Trophoblast cell (in vitro differentiated cells and primary cell): ENCODE measurements at regions not wholly inside any gene's neighbourhood (a gene's known extent, or its start where the extent isn't known, plus 50 kb on each side); places are given as distances from the start of the nearest gene placed in this dataset.

ENCODE experiments used
- DNase-seq, 2 donors: peaks; one replicate each; pipeline ENCODE4 v3.0.0-alpha.2; 2016
- H2AFZ ChIP-seq: 2 replicates; pipeline ENCODE4 v1.6.1; 2013; ENCODE audit warnings: low read length, moderate library complexity, mild to moderate bottlenecking; ENCODE audit not compliant: insufficient read depth, poor library complexity
- H2AK5ac ChIP-seq: 2 replicates; pipeline ENCODE4 v1.6.1; 2013; ENCODE audit warnings: mild to moderate bottlenecking, low read length
- H2BK120ac ChIP-seq: 2 replicates; pipeline ENCODE4 v1.6.1; 2013; ENCODE audit warnings: low read length, mild to moderate bottlenecking, moderate library complexity; ENCODE audit not compliant: insufficient read depth, poor library complexity
- H2BK12ac ChIP-seq: 2 replicates; pipeline ENCODE4 v1.6.1; 2013; ENCODE audit warnings: mild to moderate bottlenecking, low read length, moderate library complexity
- H2BK5ac ChIP-seq: 2 replicates; pipeline ENCODE4 v1.6.1; 2013; ENCODE audit warnings: low read length, low read depth, moderate library complexity, mild to moderate bottlenecking; ENCODE audit not compliant: poor library complexity
- H3K14ac ChIP-seq: 2 replicates; pipeline ENCODE4 v1.6.1; 2013; ENCODE audit warnings: mild to moderate bottlenecking, low read length
- H3K18ac ChIP-seq: 2 replicates; pipeline ENCODE4 v1.6.1; 2013; ENCODE audit warnings: mild to moderate bottlenecking, low read length
- H3K23ac ChIP-seq: 2 replicates; pipeline ENCODE4 v1.6.1; 2013; ENCODE audit warnings: low read length
- H3K27ac ChIP-seq: 2 replicates; pipeline ENCODE4 v1.5.1; 2013; ENCODE audit warnings: low read depth, mild to moderate bottlenecking, inconsistent platforms, low read length, moderate library complexity
- H3K27me3 ChIP-seq: 2 replicates; pipeline ENCODE4 v1.6.1; 2013; ENCODE audit warnings: inconsistent platforms, mild to moderate bottlenecking, low read length, moderate library complexity; ENCODE audit not compliant: insufficient read depth
- H3K36me3 ChIP-seq, 2 experiments: 1 replicate in 1 of 2; 2 replicates in 1 of 2; pipeline ENCODE4 v1.6.1; 2013; ENCODE audit warnings: low read length in 2 of 2, mild to moderate bottlenecking in 2 of 2, moderate library complexity in 1 of 2; ENCODE audit not compliant: insufficient read depth in 2 of 2, control insufficient read depth in 1 of 2
- H3K4ac ChIP-seq: 2 replicates; pipeline ENCODE4 v1.6.1; 2013; ENCODE audit warnings: low read depth, mild to moderate bottlenecking, low read length, moderate library complexity
- H3K4me1 ChIP-seq, 2 experiments: 1 replicate in 1 of 2; 2 replicates in 1 of 2; pipeline ENCODE4 v1.6.1; 2013; ENCODE audit warnings: low read length in 2 of 2, mild to moderate bottlenecking in 2 of 2, moderate library complexity in 1 of 2; ENCODE audit not compliant: insufficient read depth in 2 of 2, control insufficient read depth in 1 of 2
- H3K4me2 ChIP-seq: 2 replicates; pipeline ENCODE4 v1.6.1; 2013; ENCODE audit warnings: inconsistent platforms, mild to moderate bottlenecking, low read length, moderate library complexity
- H3K4me3 ChIP-seq: 2 replicates; pipeline ENCODE4 v1.5.1; 2013; ENCODE audit warnings: mild to moderate bottlenecking, low read depth, low read length, inconsistent platforms
- H3K79me1 ChIP-seq: one replicate; pipeline ENCODE4 v1.6.1; 2013; ENCODE audit warnings: low read length
- H3K79me2 ChIP-seq: 2 replicates; pipeline ENCODE4 v1.6.1; 2013; ENCODE audit warnings: low read length, mild to moderate bottlenecking; ENCODE audit not compliant: control insufficient read depth, insufficient read depth, poor library complexity
- H3K9ac ChIP-seq: 2 replicates; pipeline ENCODE4 v1.6.1; 2013; ENCODE audit warnings: mild to moderate bottlenecking, low read length
- H3K9me3 ChIP-seq: 2 replicates; pipeline ENCODE4 v1.6.1; 2013; ENCODE audit warnings: low read depth, mild to moderate bottlenecking, control low read depth, inconsistent platforms, low read length; ENCODE audit not compliant: insufficient read depth
- H4K12ac ChIP-seq: 2 replicates; pipeline ENCODE4 v1.6.1; 2013; ENCODE audit warnings: low read depth, mild to moderate bottlenecking, low read length, moderate library complexity
- H4K8ac ChIP-seq: 2 replicates; pipeline ENCODE4 v1.6.1; 2013; ENCODE audit warnings: low read depth, mild to moderate bottlenecking, low read length, moderate library complexity
- H4K91ac ChIP-seq: one replicate; pipeline ENCODE4 v1.6.1; 2013; ENCODE audit warnings: low read depth, mild to moderate bottlenecking, low read length, moderate library complexity
- WGBS: extraction: QIAGEN DNeasy Blood & Tissue Kit; methylation state at CpG from one replicate; pipeline ENCODE4 v1.1.7; 2013; ENCODE audit warnings: missing lambda C conversion rate; ENCODE audit not compliant: insufficient read length, insufficient coverage; ENCODE audit errors: extremely low coverage; 5-methylcytosine and 5-hydroxymethylcytosine counted together

GRCh38 chr20:10876558-10876957, 202.8 kb upstream of the JAG1 start:
- H2AK5ac ChIP-seq, result no peak overlapping the region
- H3K14ac ChIP-seq, result no peak overlapping the region
- WGBS, result no CpG with 5 or more reads among the region's 1 CpG
- no peak overlapping the region for H3K4ac ChIP-seq
- no peak overlapping the region for H3K9ac ChIP-seq
- H3K9me3 ChIP-seq, result no peaks in the 10 kb centered on the region
- H2BK12ac ChIP-seq, result no peak overlapping the region
- no peaks in the 10 kb centered on the region for H3K27me3 ChIP-seq
- no peaks in the 10 kb centered on the region for H3K79me1 ChIP-seq
- no peaks in the 10 kb centered on the region for H3K4me1 ChIP-seq
- no peak for DNase-seq
- no peak overlapping the region for H3K4me2 ChIP-seq
- no peaks in the 10 kb centered on the region for H3K36me3 ChIP-seq
- H3K79me2 ChIP-seq, result no peaks in the 10 kb centered on the region
- H4K91ac ChIP-seq, result no peak overlapping the region
- no peak overlapping the region for H3K4me3 ChIP-seq
- H3K27ac ChIP-seq, result no peak overlapping the region
- H2BK120ac ChIP-seq, result no peak overlapping the region
- H3K23ac ChIP-seq, result no peak overlapping the region
- H4K8ac ChIP-seq, result no peak overlapping the region
- no peak overlapping the region for H2BK5ac ChIP-seq
- no peak overlapping the region for H2AFZ ChIP-seq
- no peak overlapping the region for H3K18ac ChIP-seq
- no peak overlapping the region for H4K12ac ChIP-seq

- H3K9me3 ChIP-seq, result no peaks in the 10 kb centered on the region
- H3K4me2 ChIP-seq, result no peak overlapping the region
- no peaks in the 10 kb centered on the region for H3K27me3 ChIP-seq
- no peaks in the 10 kb centered on the region for H3K79me1 ChIP-seq
- H2BK120ac ChIP-seq, result no peak overlapping the region
- H4K12ac ChIP-seq, result no peak overlapping the region
- H2BK12ac ChIP-seq, result no peak overlapping the region
- H3K4me1 ChIP-seq, result no peaks in the 10 kb centered on the region
- no peak overlapping the region for H2AFZ ChIP-seq
- no peak overlapping the region for H3K18ac ChIP-seq
- no peak overlapping the region for H3K23ac ChIP-seq
- H3K4me3 ChIP-seq, result no peak overlapping the region
- no peak overlapping the region for H3K14ac ChIP-seq
- no peak overlapping the region for H3K4ac ChIP-seq
- no peak overlapping the region for H2BK5ac ChIP-seq
- no peak overlapping the region for H4K8ac ChIP-seq
- H3K27ac ChIP-seq, result no peak overlapping the region
- no peak overlapping the region for H3K9ac ChIP-seq
- no peak overlapping the region for H4K91ac ChIP-seq
- H3K79me2 ChIP-seq, result no peaks in the 10 kb centered on the region
- H2AK5ac ChIP-seq, result no peak overlapping the region
- no CpG with 5 or more reads among the region's 3 CpGs for WGBS
- no peaks in the 10 kb centered on the region for H3K36me3 ChIP-seq
- DNase-seq, result no peak
Observed at GRCh38 chr20:10877342-10877741, 203.5 kb upstream of the JAG1 start.

GRCh38 chr20:10883166-10883565, 209.4 kb upstream of the JAG1 start:
- no peak overlapping the region for H3K27ac ChIP-seq
- H3K4me3 ChIP-seq, result no peak overlapping the region

GRCh38 chr20:10893321-10893720, 219.5 kb upstream of the JAG1 start:
- Histone ChIP-seq H3K4me1 (no peaks in the 10 kb centered on the region), H3K9ac (no peak overlapping the region), H4K8ac (no peak overlapping the region), H3K79me2 (no peaks in the 10 kb centered on the region), H2BK12ac (no peak overlapping the region), H2BK5ac (no peak overlapping the region), H3K14ac (no peak overlapping the region), H2BK120ac (no peak overlapping the region), H3K36me3 (no peaks in the 10 kb centered on the region), H3K4me3 (no peak overlapping the region), H3K27ac (no peak overlapping the region), H3K4me2 (no peak overlapping the region), H2AK5ac (no peak overlapping the region), H4K12ac (no peak overlapping the region), H3K9me3 (no peaks in the 10 kb centered on the region), H3K79me1 (no peaks in the 10 kb centered on the region), H2AFZ (no peak overlapping the region), H3K27me3 (no peaks in the 10 kb centered on the region), H3K4ac (no peak overlapping the region), H3K23ac (peak overlapping the region; percentile 56), H4K91ac (no peak overlapping the region), H3K18ac (no peak overlapping the region)
- WGBS, result no CpG with 5 or more reads among the region's 3 CpGs
- DNase-seq, result no peak

More at GRCh38 chr20:10883166-10883565, 209.4 kb upstream of the JAG1 start:
- H2BK120ac ChIP-seq, result no peak overlapping the region
- no peaks in the 10 kb centered on the region for H3K27me3 ChIP-seq
- H3K4me2 ChIP-seq, result no peak overlapping the region
- no peak overlapping the region for H4K91ac ChIP-seq
- H4K8ac ChIP-seq, result no peak overlapping the region
- DNase-seq, result no peak
- H3K4ac ChIP-seq, result no peak overlapping the region
- no peaks in the 10 kb centered on the region for H3K36me3 ChIP-seq
- no peak overlapping the region for H3K23ac ChIP-seq
- no peak overlapping the region for H3K18ac ChIP-seq
- no peak overlapping the region for H2BK5ac ChIP-seq
- no peak overlapping the region for H2AK5ac ChIP-seq
- H3K14ac ChIP-seq, result no peak overlapping the region
- H2BK12ac ChIP-seq, result no peak overlapping the region
- WGBS, result no CpG with 5 or more reads among the region's 3 CpGs
- no peak overlapping the region for H3K9ac ChIP-seq
- no peaks in the 10 kb centered on the region for H3K79me1 ChIP-seq
- no peaks in the 10 kb centered on the region for H3K79me2 ChIP-seq
- no peak overlapping the region for H2AFZ ChIP-seq
- H4K12ac ChIP-seq, result no peak overlapping the region
- no peaks in the 10 kb centered on the region for H3K4me1 ChIP-seq
- no peaks in the 10 kb centered on the region for H3K9me3 ChIP-seq
